A673 (cell line): ENCODE measurements at regions not wholly inside any gene's neighbourhood (a gene's known extent, or its start where the extent isn't known, plus 50 kb on each side); places are given as distances from the start of the nearest gene placed in this dataset.

Source experiments
- EZH2 ChIP-seq: fragments of 200-600 bp; sonication (generic); IDR thresholded peaks from 2 replicates; pipeline ENCODE4 v1.6.1; 2017; ENCODE audit warnings: borderline replicate concordance, low read depth, mild to moderate bottlenecking, mixed read lengths, antibody characterized with exemption, low read length; ENCODE audit not compliant: poor library complexity, severe bottlenecking
- TF ChIP-seq, protein P1 (sequence below): fragments of 300-800, 200-600 bp; sonication (generic); conservative IDR thresholded peaks from 2 replicates; pipeline ENCODE4 v1.5.1; 2017; ENCODE audit warnings: low read depth, mild to moderate bottlenecking, antibody characterized with exemption, low read length, moderate library complexity, mixed read lengths

DNA sequence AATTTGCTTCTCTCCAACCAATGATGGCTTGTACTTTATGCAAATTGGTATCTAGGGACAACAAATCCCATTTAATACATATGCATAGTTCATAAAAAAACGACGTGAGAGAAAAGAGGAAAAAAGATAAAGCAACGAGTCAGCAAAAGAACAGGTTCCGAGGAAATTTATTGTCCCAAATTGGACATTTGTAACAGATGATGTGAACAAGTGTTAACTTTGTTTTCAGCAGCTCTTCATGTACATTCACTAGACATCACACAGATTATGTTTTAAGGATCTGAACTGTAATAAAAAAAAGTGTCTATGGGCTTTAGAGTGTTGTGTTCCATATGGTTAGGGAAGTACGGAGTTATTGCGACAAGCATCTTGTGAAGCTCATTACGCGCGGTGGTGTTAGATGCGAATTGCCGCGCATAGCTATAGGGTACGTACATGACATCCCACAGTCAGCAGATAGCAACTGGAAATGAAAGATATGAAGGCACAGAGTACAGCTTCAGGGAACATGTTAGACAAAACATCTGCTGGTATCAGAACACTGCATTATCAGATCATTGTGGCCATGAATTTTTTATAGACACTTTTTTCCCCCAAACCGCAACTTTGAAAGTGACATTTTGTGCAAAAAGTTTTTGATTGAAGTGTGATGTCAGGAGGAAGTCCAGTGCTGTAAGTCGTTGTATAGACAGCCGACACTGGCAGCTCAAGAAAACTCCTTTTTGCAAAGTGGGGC is 1073.1 kb upstream of the FANCL start:
- TF ChIP-seq, protein P1, sequence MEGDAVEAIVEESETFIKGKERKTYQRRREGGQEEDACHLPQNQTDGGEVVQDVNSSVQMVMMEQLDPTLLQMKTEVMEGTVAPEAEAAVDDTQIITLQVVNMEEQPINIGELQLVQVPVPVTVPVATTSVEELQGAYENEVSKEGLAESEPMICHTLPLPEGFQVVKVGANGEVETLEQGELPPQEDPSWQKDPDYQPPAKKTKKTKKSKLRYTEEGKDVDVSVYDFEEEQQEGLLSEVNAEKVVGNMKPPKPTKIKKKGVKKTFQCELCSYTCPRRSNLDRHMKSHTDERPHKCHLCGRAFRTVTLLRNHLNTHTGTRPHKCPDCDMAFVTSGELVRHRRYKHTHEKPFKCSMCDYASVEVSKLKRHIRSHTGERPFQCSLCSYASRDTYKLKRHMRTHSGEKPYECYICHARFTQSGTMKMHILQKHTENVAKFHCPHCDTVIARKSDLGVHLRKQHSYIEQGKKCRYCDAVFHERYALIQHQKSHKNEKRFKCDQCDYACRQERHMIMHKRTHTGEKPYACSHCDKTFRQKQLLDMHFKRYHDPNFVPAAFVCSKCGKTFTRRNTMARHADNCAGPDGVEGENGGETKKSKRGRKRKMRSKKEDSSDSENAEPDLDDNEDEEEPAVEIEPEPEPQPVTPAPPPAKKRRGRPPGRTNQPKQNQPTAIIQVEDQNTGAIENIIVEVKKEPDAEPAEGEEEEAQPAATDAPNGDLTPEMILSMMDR, result no peak
- TF ChIP-seq EZH2, result no peak
